Neural cell (in vitro differentiated cells): ENCODE measurements at regions not wholly inside any gene's neighbourhood (a gene's known extent, or its start where the extent isn't known, plus 50 kb on each side); places are given as distances from the start of the nearest gene placed in this dataset.
"Not testable (repeated sequence)": the region's sequence is repeated elsewhere in the genome, so short reads cannot be mapped to it uniquely, and the experiment has no call there.

ENCODE experiments used
- H2AFZ ChIP-seq: fragments of 200-600, 300-800 bp; sonication (generic), shearing (Covaris generic); 2 replicates; pipeline ENCODE4 v1.6.0; 2014; ENCODE audit warnings: low read depth, mild to moderate bottlenecking, antibody characterized with exemption, low read length, moderate library complexity
- H3F3A ChIP-seq: fragments of 200-600 bp; shearing (Covaris generic); 2 replicates; pipeline ENCODE4 v1.6.1; 2016; ENCODE audit warnings: mild to moderate bottlenecking, moderate library complexity, mixed read lengths, antibody characterized with exemption, low read length; ENCODE audit not compliant: insufficient read depth, poor library complexity, severe bottlenecking
- H3K27ac ChIP-seq: fragments of 200-600, 300-800 bp; sonication (generic), shearing (Covaris generic); 2 replicates; pipeline ENCODE4 v1.5.1; 2014; ENCODE audit warnings: mild to moderate bottlenecking, low read length, moderate library complexity
- H3K27me3 ChIP-seq: fragments of 300-800, 200-600 bp; sonication (generic), shearing (Covaris generic); 2 replicates; pipeline ENCODE4 v1.6.0; 2014; ENCODE audit warnings: mild to moderate bottlenecking, low read depth, low read length, moderate library complexity; ENCODE audit not compliant: insufficient read depth
- H3K36me3 ChIP-seq: fragments of 300-800, 200-600 bp; sonication (generic), shearing (Covaris generic); 2 replicates; pipeline ENCODE4 v1.5.1; 2014; ENCODE audit warnings: mild to moderate bottlenecking, antibody characterized with exemption, low read length, moderate library complexity; ENCODE audit not compliant: insufficient read depth
- H3K4me2 ChIP-seq: fragments of 300-800, 200-600 bp; sonication (generic), shearing (Covaris generic); 2 replicates; pipeline ENCODE4 v1.6.0; 2014; ENCODE audit warnings: mild to moderate bottlenecking, low read length
- H3K4me3 ChIP-seq: fragments of 300-800, 200-600 bp; sonication (generic), shearing (Covaris generic); 2 replicates; pipeline ENCODE4 v1.5.1; 2014; ENCODE audit warnings: mild to moderate bottlenecking, low read length, moderate library complexity
- H3K79me2 ChIP-seq: fragments of 200-600 bp; shearing (Covaris generic); replicated peaks from 2 replicates; pipeline ENCODE4 v1.6.0; 2014; ENCODE audit warnings: mild to moderate bottlenecking, low read length, moderate library complexity; ENCODE audit not compliant: insufficient read depth
- H3K9ac ChIP-seq: fragments of 300-800, 200-600 bp; sonication (generic), shearing (Covaris generic); 2 replicates; pipeline ENCODE4 v1.6.1; 2016; ENCODE audit warnings: mild to moderate bottlenecking, low read length, mixed read lengths
- H3K9me2 ChIP-seq: fragments of 200-600 bp; shearing (Covaris generic); 2 replicates; pipeline ENCODE4 v1.6.1; 2016; ENCODE audit warnings: mild to moderate bottlenecking, low read length, mixed read lengths; ENCODE audit not compliant: insufficient read depth
- H3K9me3 ChIP-seq: fragments of 200-600, 300-800 bp; sonication (generic), shearing (Covaris generic); 2 replicates; pipeline ENCODE4 v1.6.1; 2016; ENCODE audit warnings: mild to moderate bottlenecking, mixed run types, low read length, moderate library complexity, mixed read lengths
- H4K20me1 ChIP-seq: fragments of 200-600 bp; shearing (Covaris generic); 2 replicates; pipeline ENCODE4 v1.6.1; 2016; ENCODE audit warnings: mild to moderate bottlenecking, mixed run types; ENCODE audit not compliant: insufficient read depth
- EP300 ChIP-seq: fragments of 450-650 bp; conservative IDR thresholded peaks from 2 replicates; pipeline ENCODE4 v1.6.1; 2014; ENCODE audit warnings: antibody characterized with exemption, mild to moderate bottlenecking, moderate library complexity; ENCODE audit not compliant: poor library complexity, severe bottlenecking
- EZH2 ChIP-seq: fragments of 200-600, 300-800 bp; shearing (Covaris generic), sonication (generic); IDR thresholded peaks from 2 replicates; pipeline ENCODE4 v1.6.1; 2014; ENCODE audit warnings: antibody characterized with exemption, low read length, borderline replicate concordance, mild to moderate bottlenecking; ENCODE audit not compliant: insufficient read depth, poor library complexity, severe bottlenecking
- MXI1 ChIP-seq: fragments of 450-650 bp; conservative IDR thresholded peaks from 2 replicates; pipeline ENCODE4 v1.6.1; 2014; ENCODE audit warnings: antibody characterized with exemption, mild to moderate bottlenecking; ENCODE audit not compliant: poor library complexity, severe bottlenecking
- POLR2AphosphoS5 ChIP-seq: IDR thresholded peaks from 2 replicates; pipeline ENCODE4 v1.6.1; 2012
- RAD21 ChIP-seq: fragments of 450-650 bp; conservative IDR thresholded peaks from 2 replicates; pipeline ENCODE4 v1.6.1; 2014; ENCODE audit warnings: antibody characterized with exemption, mild to moderate bottlenecking, moderate library complexity
- SMC3 ChIP-seq: fragments of 450-650 bp; conservative IDR thresholded peaks from 2 replicates; pipeline ENCODE4 v1.6.1; 2014; ENCODE audit warnings: antibody characterized with exemption, mild to moderate bottlenecking, moderate library complexity; ENCODE audit not compliant: poor library complexity
- TAF1 ChIP-seq: IDR thresholded peaks from 2 replicates; pipeline ENCODE4 v1.6.1; 2012; ENCODE audit warnings: low read depth
- TF ChIP-seq, protein P1 (sequence below): fragments of 450-650 bp; IDR thresholded peaks from 2 replicates; pipeline ENCODE4 v1.5.1; 2014; ENCODE audit warnings: antibody characterized with exemption, mild to moderate bottlenecking, moderate library complexity; ENCODE audit not compliant: poor library complexity, severe bottlenecking
- TF ChIP-seq, protein P2 (sequence below): IDR thresholded peaks from 2 replicates; pipeline ENCODE4 v1.6.1; 2012; ENCODE audit warnings: borderline replicate concordance

DNA sequence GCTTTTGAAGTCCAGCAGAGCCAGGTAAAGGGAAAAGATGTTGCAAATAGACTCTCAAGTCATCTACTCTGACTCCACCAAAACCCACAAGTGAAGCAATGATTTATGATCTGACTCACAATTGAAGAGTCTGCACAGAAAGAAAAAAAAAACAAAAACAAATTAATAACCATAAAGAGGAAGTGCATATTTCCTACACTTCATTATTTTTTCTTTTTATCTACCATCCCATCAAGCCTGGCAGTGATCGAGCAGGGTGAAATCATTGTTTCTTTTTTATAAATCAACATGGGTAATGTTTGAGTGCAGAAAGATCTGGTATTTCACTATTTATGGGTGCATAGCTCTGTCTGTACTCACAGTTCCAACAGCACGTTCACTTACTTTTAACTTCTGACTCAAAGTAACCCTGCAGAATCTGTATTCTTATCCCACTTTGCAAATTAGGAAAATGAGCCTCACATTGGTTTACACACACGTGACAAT, 829.0 kb downstream of the TNS3 start:
- Histone ChIP-seq H3K27me3 (no peaks in the 10 kb centered on the region), H4K20me1 (no peaks in the 10 kb centered on the region), H3K4me3 (no peak overlapping the region), H3K4me2 (no peak overlapping the region), H3K27ac (no peak overlapping the region), H3K9ac (no peak overlapping the region), H3K9me3 (no peaks in the 10 kb centered on the region), H3F3A (no peaks in the 10 kb centered on the region), H3K79me2 (no peaks in the 10 kb centered on the region), H3K9me2 (no peaks in the 10 kb centered on the region), H2AFZ (no peak overlapping the region), H3K36me3 (no peaks in the 10 kb centered on the region)
- no peak for TF ChIP-seq TAF1
- TF ChIP-seq POLR2AphosphoS5: no peak
- no peak for TF ChIP-seq EP300
- TF ChIP-seq, protein P1, sequence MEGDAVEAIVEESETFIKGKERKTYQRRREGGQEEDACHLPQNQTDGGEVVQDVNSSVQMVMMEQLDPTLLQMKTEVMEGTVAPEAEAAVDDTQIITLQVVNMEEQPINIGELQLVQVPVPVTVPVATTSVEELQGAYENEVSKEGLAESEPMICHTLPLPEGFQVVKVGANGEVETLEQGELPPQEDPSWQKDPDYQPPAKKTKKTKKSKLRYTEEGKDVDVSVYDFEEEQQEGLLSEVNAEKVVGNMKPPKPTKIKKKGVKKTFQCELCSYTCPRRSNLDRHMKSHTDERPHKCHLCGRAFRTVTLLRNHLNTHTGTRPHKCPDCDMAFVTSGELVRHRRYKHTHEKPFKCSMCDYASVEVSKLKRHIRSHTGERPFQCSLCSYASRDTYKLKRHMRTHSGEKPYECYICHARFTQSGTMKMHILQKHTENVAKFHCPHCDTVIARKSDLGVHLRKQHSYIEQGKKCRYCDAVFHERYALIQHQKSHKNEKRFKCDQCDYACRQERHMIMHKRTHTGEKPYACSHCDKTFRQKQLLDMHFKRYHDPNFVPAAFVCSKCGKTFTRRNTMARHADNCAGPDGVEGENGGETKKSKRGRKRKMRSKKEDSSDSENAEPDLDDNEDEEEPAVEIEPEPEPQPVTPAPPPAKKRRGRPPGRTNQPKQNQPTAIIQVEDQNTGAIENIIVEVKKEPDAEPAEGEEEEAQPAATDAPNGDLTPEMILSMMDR: no peak
- no peak for TF ChIP-seq EZH2
- TF ChIP-seq, protein P2, sequence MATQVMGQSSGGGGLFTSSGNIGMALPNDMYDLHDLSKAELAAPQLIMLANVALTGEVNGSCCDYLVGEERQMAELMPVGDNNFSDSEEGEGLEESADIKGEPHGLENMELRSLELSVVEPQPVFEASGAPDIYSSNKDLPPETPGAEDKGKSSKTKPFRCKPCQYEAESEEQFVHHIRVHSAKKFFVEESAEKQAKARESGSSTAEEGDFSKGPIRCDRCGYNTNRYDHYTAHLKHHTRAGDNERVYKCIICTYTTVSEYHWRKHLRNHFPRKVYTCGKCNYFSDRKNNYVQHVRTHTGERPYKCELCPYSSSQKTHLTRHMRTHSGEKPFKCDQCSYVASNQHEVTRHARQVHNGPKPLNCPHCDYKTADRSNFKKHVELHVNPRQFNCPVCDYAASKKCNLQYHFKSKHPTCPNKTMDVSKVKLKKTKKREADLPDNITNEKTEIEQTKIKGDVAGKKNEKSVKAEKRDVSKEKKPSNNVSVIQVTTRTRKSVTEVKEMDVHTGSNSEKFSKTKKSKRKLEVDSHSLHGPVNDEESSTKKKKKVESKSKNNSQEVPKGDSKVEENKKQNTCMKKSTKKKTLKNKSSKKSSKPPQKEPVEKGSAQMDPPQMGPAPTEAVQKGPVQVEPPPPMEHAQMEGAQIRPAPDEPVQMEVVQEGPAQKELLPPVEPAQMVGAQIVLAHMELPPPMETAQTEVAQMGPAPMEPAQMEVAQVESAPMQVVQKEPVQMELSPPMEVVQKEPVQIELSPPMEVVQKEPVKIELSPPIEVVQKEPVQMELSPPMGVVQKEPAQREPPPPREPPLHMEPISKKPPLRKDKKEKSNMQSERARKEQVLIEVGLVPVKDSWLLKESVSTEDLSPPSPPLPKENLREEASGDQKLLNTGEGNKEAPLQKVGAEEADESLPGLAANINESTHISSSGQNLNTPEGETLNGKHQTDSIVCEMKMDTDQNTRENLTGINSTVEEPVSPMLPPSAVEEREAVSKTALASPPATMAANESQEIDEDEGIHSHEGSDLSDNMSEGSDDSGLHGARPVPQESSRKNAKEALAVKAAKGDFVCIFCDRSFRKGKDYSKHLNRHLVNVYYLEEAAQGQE: no peak
- no peak for TF ChIP-seq RAD21
- TF ChIP-seq SMC3: no peak
- TF ChIP-seq MXI1: no peak

DNA sequence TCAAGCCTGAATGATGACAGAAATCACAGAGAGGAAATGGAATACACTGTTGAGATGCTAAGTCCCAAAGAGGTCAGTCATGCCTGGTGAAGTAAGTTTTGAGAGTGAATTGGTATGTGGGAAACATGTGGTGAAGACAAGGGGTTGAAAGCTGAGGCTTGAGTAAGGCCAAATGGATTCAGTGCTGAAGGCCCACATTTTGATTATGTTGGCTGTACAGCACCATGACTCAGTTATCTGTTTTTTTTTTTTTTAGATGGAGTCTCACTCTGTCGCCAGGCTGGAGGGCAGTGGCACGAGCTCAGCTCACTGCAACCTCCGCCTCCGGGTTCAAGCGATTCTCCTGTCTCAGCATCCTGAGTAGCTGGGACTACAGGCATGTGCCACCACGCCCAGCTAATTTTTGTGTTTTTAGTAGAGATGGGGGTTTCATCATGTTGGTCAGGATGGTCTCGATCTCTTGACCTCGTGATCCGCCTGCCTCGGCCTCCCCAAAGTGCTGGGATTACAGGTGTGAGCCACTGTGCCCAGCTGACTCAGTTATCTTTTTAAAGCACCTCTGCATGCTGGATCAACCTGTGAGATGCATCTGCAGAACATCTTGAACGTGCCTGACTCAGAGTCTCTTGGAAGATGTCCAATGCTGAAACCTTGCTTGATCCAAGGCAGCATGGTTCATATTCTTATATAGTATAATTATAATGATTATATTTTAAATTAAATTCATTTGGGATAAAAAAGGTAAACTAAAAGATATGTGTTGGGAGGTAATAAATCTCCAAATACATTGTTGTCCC, 829.8 kb downstream of the TNS3 start:
- H3K27ac ChIP-seq, H3K36me3 ChIP-seq, H3K9ac ChIP-seq, H3K9me2 ChIP-seq, H3K79me2 ChIP-seq, H4K20me1 ChIP-seq, H3F3A ChIP-seq, H3K9me3 ChIP-seq, H3K4me2 ChIP-seq, H3K4me3 ChIP-seq, H3K27me3 ChIP-seq, H2AFZ ChIP-seq: not testable (repeated sequence)
